H1 (cell line): ENCODE measurements at regions not wholly inside any gene's neighbourhood (a gene's known extent, or its start where the extent isn't known, plus 50 kb on each side); places are given as distances from the start of the nearest gene placed in this dataset.

Source experiments
- CTCF ChIA-PET: fragments of 300-600 bp; sonication (Branson Sonifier 250); formaldehyde crosslinking; loops from one replicate; lab custom pipeline; 2021; ENCODE audit not compliant: partially characterized antibody; lab: Charles Lee
- POLR2A ChIA-PET: fragments of 300-600 bp; sonication (Branson Sonifier 250); formaldehyde crosslinking; loops from one replicate; lab custom pipeline; 2021; ENCODE audit warnings: inconsistent platforms; ENCODE audit not compliant: partially characterized antibody; lab: Charles Lee
- DNase-seq, 2 experiments: peaks; one replicate each; pipeline versions ENCODE4 v3.0.0 to v3.0.0-alpha.2; 2010 to 2022; ENCODE audit warnings: low spot score in 2 of 2, low read depth in 1 of 2, mixed read lengths in 1 of 2
- FAIRE-seq: peaks from 2 replicates; lab custom pipeline; 2011; peaks lifted over from hg19 to GRCh38; lab: Jason Lieb, UNC
- H2AFZ ChIP-seq: 2 replicates; pipeline ENCODE4 v1.8.1; 2012; ENCODE audit warnings: low read length, inconsistent platforms
- H2AK5ac ChIP-seq: 2 replicates; pipeline ENCODE4 v1.6.1; 2013; ENCODE audit warnings: low read depth, low read length
- H2BK120ac ChIP-seq: replicated peaks from 2 replicates; pipeline ENCODE3; 2013; ENCODE audit warnings: low read depth, low read length, inconsistent platforms
- H2BK12ac ChIP-seq: 2 replicates; pipeline ENCODE4 v1.6.1; 2013; ENCODE audit warnings: low read depth, low read length
- H2BK15ac ChIP-seq: 2 replicates; pipeline ENCODE4 v1.6.1; 2013; ENCODE audit warnings: low read length
- H2BK20ac ChIP-seq: 2 replicates; pipeline ENCODE4 v1.6.1; 2013; ENCODE audit warnings: low read length
- H2BK5ac ChIP-seq: 2 replicates; pipeline ENCODE4 v1.6.1; 2013; ENCODE audit warnings: low read depth, low read length
- H3K14ac ChIP-seq: 2 replicates; pipeline ENCODE4 v1.6.1; 2013; ENCODE audit warnings: inconsistent platforms; ENCODE audit not compliant: insufficient read length
- H3K18ac ChIP-seq: 2 replicates; pipeline ENCODE4 v1.6.1; 2013; ENCODE audit warnings: low read length; ENCODE audit errors: extremely low read depth
- H3K23ac ChIP-seq: 2 replicates; pipeline ENCODE4 v1.6.1; 2013; ENCODE audit warnings: inconsistent platforms; ENCODE audit not compliant: insufficient read length
- H3K23me2 ChIP-seq: 2 replicates; pipeline ENCODE4 v1.6.1; 2013; ENCODE audit warnings: low read depth, low read length
- H3K27ac ChIP-seq: 2 replicates; pipeline ENCODE4 v1.6.1; 2011; ENCODE audit warnings: low read depth, low read length, inconsistent platforms
- H3K27me3 ChIP-seq, 4 experiments: replicated peaks in 1 of 4; 1 replicate in 1 of 4; 2 replicates in 3 of 4; pipeline versions ENCODE4 v1.6.1 to v1.8.1; 2011 to 2013; ENCODE audit warnings: low read length in 3 of 4, mild to moderate bottlenecking in 3 of 4, inconsistent platforms in 2 of 4, mixed read lengths in 2 of 4, moderate library complexity in 1 of 4; ENCODE audit not compliant: control insufficient read depth in 3 of 4, insufficient read depth in 3 of 4; ENCODE audit errors: extremely low read depth in 1 of 4
- H3K36me3 ChIP-seq, 4 experiments: 2 replicates each; pipeline versions ENCODE4 v1.6.1 to v1.8.1; 2011 to 2013; ENCODE audit warnings: mild to moderate bottlenecking in 4 of 4, low read length in 3 of 4, moderate library complexity in 2 of 4, control low read depth in 1 of 4, inconsistent platforms in 1 of 4; ENCODE audit not compliant: insufficient read depth in 4 of 4, control insufficient read depth in 2 of 4
- H3K4ac ChIP-seq: replicated peaks from 2 replicates; pipeline ENCODE3; 2013; ENCODE audit warnings: low read length, low read depth, mixed read lengths, inconsistent platforms; ENCODE audit not compliant: insufficient read length
- H3K4me1 ChIP-seq, 4 experiments: replicated peaks in 1 of 4; 1 replicate in 1 of 4; 2 replicates in 3 of 4; pipeline versions ENCODE4 v1.6.1 to v1.8.1; 2011 to 2013; ENCODE audit warnings: low read length in 3 of 4, inconsistent platforms in 2 of 4, mixed read lengths in 1 of 4; ENCODE audit not compliant: insufficient read depth in 4 of 4, control insufficient read depth in 3 of 4
- H3K4me2 ChIP-seq, 2 experiments: 2 replicates each; pipeline versions ENCODE4 v1.6.1 to v1.8.1; 2011 to 2013; ENCODE audit warnings: low read depth in 2 of 2, low read length in 2 of 2, control low read depth in 1 of 2, inconsistent platforms in 1 of 2, mild to moderate bottlenecking in 1 of 2; ENCODE audit not compliant: insufficient read depth in 1 of 2
- H3K4me3 ChIP-seq, 4 experiments: fragments of 200-600, 300-600 bp in 1 of 4; sonication (generic), shearing (Covaris generic), sonication (Bioruptor Twin) in 1 of 4; 2 replicates each; pipeline versions ENCODE4 v1.5.1 to v1.8.1; 2011 to 2016; ENCODE audit warnings: low read length in 4 of 4, low read depth in 3 of 4, control low read depth in 2 of 4, inconsistent platforms in 2 of 4, mild to moderate bottlenecking in 2 of 4, mixed read lengths in 1 of 4, moderate library complexity in 1 of 4; ENCODE audit not compliant: insufficient read depth in 2 of 4; ENCODE audit errors: extremely low read depth in 1 of 4
- H3K56ac ChIP-seq: replicated peaks from 2 replicates; pipeline ENCODE3; 2013; ENCODE audit warnings: low read depth, mild to moderate bottlenecking, mixed read lengths, low read length, inconsistent platforms; ENCODE audit not compliant: insufficient read length
- H3K79me1 ChIP-seq: 2 replicates; pipeline ENCODE4 v1.6.1; 2013; ENCODE audit warnings: low read depth, low read length, control low read depth
- H3K79me2 ChIP-seq, 2 experiments: 2 replicates each; pipeline versions ENCODE4 v1.6.1 to v1.8.1; 2012 to 2013; ENCODE audit warnings: low read length in 2 of 2, mild to moderate bottlenecking in 2 of 2, inconsistent platforms in 1 of 2; ENCODE audit not compliant: insufficient read depth in 2 of 2, control insufficient read depth in 1 of 2
- H3K9ac ChIP-seq, 4 experiments: replicated peaks in 1 of 4; 1 replicate in 1 of 4; 2 replicates in 3 of 4; pipeline versions ENCODE4 v1.6.1 to v1.8.1; 2011 to 2013; ENCODE audit warnings: low read depth in 3 of 4, low read length in 3 of 4, control low read depth in 2 of 4, mild to moderate bottlenecking in 2 of 4, moderate library complexity in 2 of 4, inconsistent platforms in 1 of 4; ENCODE audit errors: extremely low read depth in 1 of 4
- H3K9me3 ChIP-seq, 2 experiments: 2 replicates each; pipeline versions ENCODE4 v1.6.1 to v1.8.1; 2012 to 2013; ENCODE audit warnings: mild to moderate bottlenecking in 2 of 2, moderate library complexity in 2 of 2, control low read depth in 1 of 2, inconsistent platforms in 1 of 2, low read depth in 1 of 2, low read length in 1 of 2, mixed read lengths in 1 of 2; ENCODE audit not compliant: insufficient read depth in 2 of 2
- H4K20me1 ChIP-seq, 2 experiments: replicated peaks in 1 of 2; 2 replicates each; pipeline versions ENCODE3 to v1.8.1; 2011 to 2013; ENCODE audit warnings: inconsistent platforms in 2 of 2, low read length in 2 of 2, mild to moderate bottlenecking in 1 of 2; ENCODE audit not compliant: insufficient read depth in 2 of 2, control insufficient read depth in 1 of 2
- H4K5ac ChIP-seq: 2 replicates; pipeline ENCODE4 v1.6.1; 2013; ENCODE audit warnings: low read length, low read depth, mixed read lengths, inconsistent platforms; ENCODE audit not compliant: insufficient read length
- H4K8ac ChIP-seq: 2 replicates; pipeline ENCODE4 v1.8.0; 2013; ENCODE audit warnings: mild to moderate bottlenecking, moderate library complexity, low read length, inconsistent platforms; ENCODE audit not compliant: insufficient read depth; ENCODE audit errors: extremely low read depth
- H4K91ac ChIP-seq: replicated peaks from 2 replicates; pipeline ENCODE3; 2013; ENCODE audit warnings: low read length, mixed read lengths, inconsistent platforms; ENCODE audit not compliant: insufficient read length
- BCL11A ChIP-seq, 2 experiments: IDR thresholded peaks; one replicate each; pipeline ENCODE4 v1.6.1; 2011; ENCODE audit warnings: low read depth in 2 of 2, low read length in 2 of 2, mild to moderate bottlenecking in 2 of 2
- E2F6 ChIP-seq: IDR thresholded peaks from 2 replicates; pipeline ENCODE4 v1.6.1; 2012; ENCODE audit warnings: inconsistent platforms
- EGR1 ChIP-seq: IDR thresholded peaks from 2 replicates; pipeline ENCODE4 v1.6.1; 2011; ENCODE audit warnings: low read depth, low read length, borderline replicate concordance
- HDAC2 ChIP-seq, 2 experiments: fragments of 300-600 bp in 1 of 2; sonication (generic) in 1 of 2; IDR thresholded peaks; 2 replicates each; pipeline ENCODE4 v1.6.1; 2011 to 2012; ENCODE audit warnings: low read depth in 2 of 2, low read length in 2 of 2, mild to moderate bottlenecking in 2 of 2, moderate library complexity in 2 of 2, borderline replicate concordance in 1 of 2, inconsistent platforms in 1 of 2
- JUN ChIP-seq: IDR thresholded peaks from 2 replicates; pipeline ENCODE4 v1.6.1; 2011; ENCODE audit warnings: low read depth, mild to moderate bottlenecking, improper control_type of control experiment, low read length
- KDM5A ChIP-seq: fragments of 200-600 bp; IDR thresholded peaks from 2 replicates; pipeline ENCODE4 v1.7.1; 2012; ENCODE audit warnings: mild to moderate bottlenecking, low read length, inconsistent platforms, mixed read lengths
- MAFK ChIP-seq: IDR thresholded peaks from 2 replicates; pipeline ENCODE4 v1.6.1; 2012; ENCODE audit warnings: low read depth, mild to moderate bottlenecking, improper control_type of control experiment, low read length
- SIRT6 ChIP-seq: IDR thresholded peaks from one replicate; pipeline ENCODE4 v1.7.1; 2012; ENCODE audit warnings: low read length, inconsistent platforms
- TAF1 ChIP-seq: IDR thresholded peaks from 2 replicates; pipeline ENCODE4 v1.6.1; 2011; ENCODE audit warnings: mild to moderate bottlenecking, low read depth, low read length
- TCF12 ChIP-seq: IDR thresholded peaks from 2 replicates; pipeline ENCODE4 v1.6.1; 2011; ENCODE audit warnings: low read depth, mild to moderate bottlenecking, low read length
- YY1 ChIP-seq: IDR thresholded peaks from 2 replicates; pipeline ENCODE4 v1.6.1; 2011; ENCODE audit warnings: low read depth, mild to moderate bottlenecking, low read length
- WGBS, 2 experiments: shearing (Covaris generic) in 1 of 2; methylation state at CpG; one replicate each; pipeline versions ENCODE4 v1.1.6 to v1.1.7; 2013 to 2015; ENCODE audit warnings: low lambda C conversion rate in 2 of 2, mixed read lengths in 2 of 2, inconsistent platforms in 1 of 2, low coverage in 1 of 2, missing lambda C conversion rate in 1 of 2; ENCODE audit not compliant: insufficient replicate concordance in 2 of 2, insufficient coverage in 1 of 2, insufficient read length in 1 of 2; ENCODE audit errors: extremely low coverage in 1 of 2, missing lambda C conversion rate in 1 of 2; 5-methylcytosine and 5-hydroxymethylcytosine counted together

- TF ChIP-seq E2F6: no peak
- no peak for TF ChIP-seq TAF1
- no peak for TF ChIP-seq BCL11A (IDR thresholded peaks at IDR 0.05; ENCODE audit: low read depth in 2 of 2, low read length in 2 of 2)
- no peak for TF ChIP-seq MAFK
- no peak for TF ChIP-seq JUN
- no peak for TF ChIP-seq HDAC2 (IDR thresholded peaks at IDR 0.05; ENCODE audit: borderline replicate concordance in 1 of 2, low read depth in 2 of 2, low read length in 2 of 2)
- no peak for TF ChIP-seq SIRT6
- no peak for TF ChIP-seq KDM5A
- TF ChIP-seq YY1: no peak
- no peak for TF ChIP-seq EGR1
- TF ChIP-seq TCF12: no peak
- FAIRE-seq: no peak
- ChIA-PET CTCF (interaction anchor here (0.5 to 1.1 kb wide), 3 partner anchors 12 to 31 kb away, joined by 3 to 5 read pairs (median 3); no protein-coding TSS in a partner anchor), POLR2A (interaction anchor here (0.9 kb wide), 1 partner anchor 142 kb away, joined by 3 read pairs; no protein-coding TSS in a partner anchor)
- Histone ChIP-seq H3K4me2 (no peak overlapping the region), H3K4ac (no peak overlapping the region), H3K79me1 (no peaks in the 10 kb centered on the region), H2AK5ac (no peak overlapping the region), H3K4me1 (peaks cover 0 to 2% (median 0%) of the 10 kb centered on the region in 4 experiments; a peak in 2 of 7 replicates), H3K56ac (no peak overlapping the region), H2BK120ac (no peak overlapping the region), H4K91ac (no peak overlapping the region), H2BK20ac (no peak overlapping the region), H2BK15ac (no peak overlapping the region), H4K5ac (no peak overlapping the region), H3K79me2 (no peaks in the 10 kb centered on the region), H3K9me3 (peaks cover 0 to 3% of the 10 kb centered on the region in 2 experiments; a peak in 1 of 4 replicates), H2BK12ac (no peak overlapping the region), H4K8ac (no peak overlapping the region), H3K27me3 (no peaks in the 10 kb centered on the region), H3K14ac (no peak overlapping the region), H3K18ac (no peak overlapping the region), H3K23me2 (no peaks in the 10 kb centered on the region), H3K36me3 (no peaks in the 10 kb centered on the region), H3K23ac (no peak overlapping the region), H4K20me1 (no peaks in the 10 kb centered on the region), H3K4me3 (no peak overlapping the region), H3K9ac (no peak overlapping the region), H3K27ac (no peak overlapping the region), H2AFZ (no peak overlapping the region), H2BK5ac (no peak overlapping the region)
- WGBS, 2 experiments: 84% methylated on average over 6 of the region's 6 CpGs; no CpG with 5 or more reads in 1 of the 2 experiments
- no peak for DNase-seq
These were observed 51.2 kb upstream of the SNAPC3 start for GRCh38 chr9:15371448-15371845.
